Trophoblast cell (in vitro differentiated cells and primary cell): ENCODE measurements at regions not wholly inside any gene's neighbourhood (a gene's known extent, or its start where the extent isn't known, plus 50 kb on each side); places are given as distances from the start of the nearest gene placed in this dataset.
A peak's percentile ranks its signal among the peaks of the same experiment; 100 is the strongest.

Source experiments
- DNase-seq, 2 donors: peaks; one replicate each; pipeline ENCODE4 v3.0.0-alpha.2; 2016
- H2AFZ ChIP-seq: 2 replicates; pipeline ENCODE4 v1.6.1; 2013; ENCODE audit warnings: low read length, moderate library complexity, mild to moderate bottlenecking; ENCODE audit not compliant: insufficient read depth, poor library complexity
- H2AK5ac ChIP-seq: 2 replicates; pipeline ENCODE4 v1.6.1; 2013; ENCODE audit warnings: mild to moderate bottlenecking, low read length
- H2BK120ac ChIP-seq: 2 replicates; pipeline ENCODE4 v1.6.1; 2013; ENCODE audit warnings: low read length, mild to moderate bottlenecking, moderate library complexity; ENCODE audit not compliant: insufficient read depth, poor library complexity
- H2BK12ac ChIP-seq: 2 replicates; pipeline ENCODE4 v1.6.1; 2013; ENCODE audit warnings: mild to moderate bottlenecking, low read length, moderate library complexity
- H2BK5ac ChIP-seq: 2 replicates; pipeline ENCODE4 v1.6.1; 2013; ENCODE audit warnings: low read length, low read depth, moderate library complexity, mild to moderate bottlenecking; ENCODE audit not compliant: poor library complexity
- H3K14ac ChIP-seq: 2 replicates; pipeline ENCODE4 v1.6.1; 2013; ENCODE audit warnings: mild to moderate bottlenecking, low read length
- H3K18ac ChIP-seq: 2 replicates; pipeline ENCODE4 v1.6.1; 2013; ENCODE audit warnings: mild to moderate bottlenecking, low read length
- H3K23ac ChIP-seq: 2 replicates; pipeline ENCODE4 v1.6.1; 2013; ENCODE audit warnings: low read length
- H3K27ac ChIP-seq: 2 replicates; pipeline ENCODE4 v1.5.1; 2013; ENCODE audit warnings: low read depth, mild to moderate bottlenecking, inconsistent platforms, low read length, moderate library complexity
- H3K27me3 ChIP-seq: 2 replicates; pipeline ENCODE4 v1.6.1; 2013; ENCODE audit warnings: inconsistent platforms, mild to moderate bottlenecking, low read length, moderate library complexity; ENCODE audit not compliant: insufficient read depth
- H3K36me3 ChIP-seq, 2 experiments: 1 replicate in 1 of 2; 2 replicates in 1 of 2; pipeline ENCODE4 v1.6.1; 2013; ENCODE audit warnings: low read length in 2 of 2, mild to moderate bottlenecking in 2 of 2, moderate library complexity in 1 of 2; ENCODE audit not compliant: insufficient read depth in 2 of 2, control insufficient read depth in 1 of 2
- H3K4ac ChIP-seq: 2 replicates; pipeline ENCODE4 v1.6.1; 2013; ENCODE audit warnings: low read depth, mild to moderate bottlenecking, low read length, moderate library complexity
- H3K4me1 ChIP-seq, 2 experiments: 1 replicate in 1 of 2; 2 replicates in 1 of 2; pipeline ENCODE4 v1.6.1; 2013; ENCODE audit warnings: low read length in 2 of 2, mild to moderate bottlenecking in 2 of 2, moderate library complexity in 1 of 2; ENCODE audit not compliant: insufficient read depth in 2 of 2, control insufficient read depth in 1 of 2
- H3K4me2 ChIP-seq: 2 replicates; pipeline ENCODE4 v1.6.1; 2013; ENCODE audit warnings: inconsistent platforms, mild to moderate bottlenecking, low read length, moderate library complexity
- H3K4me3 ChIP-seq: 2 replicates; pipeline ENCODE4 v1.5.1; 2013; ENCODE audit warnings: mild to moderate bottlenecking, low read depth, low read length, inconsistent platforms
- H3K79me1 ChIP-seq: one replicate; pipeline ENCODE4 v1.6.1; 2013; ENCODE audit warnings: low read length
- H3K79me2 ChIP-seq: 2 replicates; pipeline ENCODE4 v1.6.1; 2013; ENCODE audit warnings: low read length, mild to moderate bottlenecking; ENCODE audit not compliant: control insufficient read depth, insufficient read depth, poor library complexity
- H3K9ac ChIP-seq: 2 replicates; pipeline ENCODE4 v1.6.1; 2013; ENCODE audit warnings: mild to moderate bottlenecking, low read length
- H3K9me3 ChIP-seq: 2 replicates; pipeline ENCODE4 v1.6.1; 2013; ENCODE audit warnings: low read depth, mild to moderate bottlenecking, control low read depth, inconsistent platforms, low read length; ENCODE audit not compliant: insufficient read depth
- H4K12ac ChIP-seq: 2 replicates; pipeline ENCODE4 v1.6.1; 2013; ENCODE audit warnings: low read depth, mild to moderate bottlenecking, low read length, moderate library complexity
- H4K8ac ChIP-seq: 2 replicates; pipeline ENCODE4 v1.6.1; 2013; ENCODE audit warnings: low read depth, mild to moderate bottlenecking, low read length, moderate library complexity
- H4K91ac ChIP-seq: one replicate; pipeline ENCODE4 v1.6.1; 2013; ENCODE audit warnings: low read depth, mild to moderate bottlenecking, low read length, moderate library complexity
- WGBS: extraction: QIAGEN DNeasy Blood & Tissue Kit; methylation state at CpG from one replicate; pipeline ENCODE4 v1.1.7; 2013; ENCODE audit warnings: missing lambda C conversion rate; ENCODE audit not compliant: insufficient read length, insufficient coverage; ENCODE audit errors: extremely low coverage; 5-methylcytosine and 5-hydroxymethylcytosine counted together

GRCh38 chr15:62880278-62880677 is 162.3 kb upstream of the TPM1 start:
- H3K14ac ChIP-seq: no peak overlapping the region
- H3K4me1 ChIP-seq: peaks cover 12 to 19% of the 10 kb centered on the region in 2 experiments
- no peak overlapping the region for H3K4ac ChIP-seq
- peaks cover 13% of the 10 kb centered on the region for H3K79me2 ChIP-seq
- H4K12ac ChIP-seq: no peak overlapping the region
- H4K91ac ChIP-seq: no peak overlapping the region
- no peak overlapping the region for H3K23ac ChIP-seq
- H3K4me3 ChIP-seq: no peak overlapping the region
- no CpG with 5 or more reads among the region's 2 CpGs for WGBS
- H2AK5ac ChIP-seq: no peak overlapping the region
- H2BK120ac ChIP-seq: no peak overlapping the region
- no peak overlapping the region for H4K8ac ChIP-seq
- no peaks in the 10 kb centered on the region for H3K9me3 ChIP-seq
- H3K27me3 ChIP-seq: no peaks in the 10 kb centered on the region
- H2BK12ac ChIP-seq: no peak overlapping the region
- DNase-seq: no peak
- H3K79me1 ChIP-seq: peaks cover 53% of the 10 kb centered on the region
- H3K27ac ChIP-seq: no peak overlapping the region
- H3K18ac ChIP-seq: no peak overlapping the region
- no peak overlapping the region for H3K4me2 ChIP-seq
- no peak overlapping the region for H2AFZ ChIP-seq
- H3K36me3 ChIP-seq: no peaks in the 10 kb centered on the region
- no peak overlapping the region for H2BK5ac ChIP-seq
- H3K9ac ChIP-seq: no peak overlapping the region

- Histone ChIP-seq H3K4ac (no peak overlapping the region), H4K8ac (no peak overlapping the region), H3K36me3 (no peaks in the 10 kb centered on the region), H4K91ac (peak overlapping the region; percentile 38), H3K4me3 (no peak overlapping the region), H3K9ac (no peak overlapping the region), H3K4me1 (peaks cover 6 to 14% of the 10 kb centered on the region in 2 experiments), H2BK12ac (peak overlapping the region; percentile 48), H3K14ac (no peak overlapping the region), H3K27me3 (no peaks in the 10 kb centered on the region), H2BK120ac (no peak overlapping the region), H3K9me3 (no peaks in the 10 kb centered on the region), H2BK5ac (no peak overlapping the region), H2AFZ (no peak overlapping the region), H3K23ac (no peak overlapping the region), H2AK5ac (no peak overlapping the region), H3K79me1 (peaks cover 50% of the 10 kb centered on the region), H3K4me2 (no peak overlapping the region), H3K18ac (no peak overlapping the region), H3K27ac (no peak overlapping the region), H4K12ac (no peak overlapping the region), H3K79me2 (peaks cover 8% of the 10 kb centered on the region)
- no peak for DNase-seq
- no CpG with 5 or more reads among the region's 4 CpGs for WGBS
Observed at GRCh38 chr15:62881056-62881455, 161.5 kb upstream of the TPM1 start.

DNA sequence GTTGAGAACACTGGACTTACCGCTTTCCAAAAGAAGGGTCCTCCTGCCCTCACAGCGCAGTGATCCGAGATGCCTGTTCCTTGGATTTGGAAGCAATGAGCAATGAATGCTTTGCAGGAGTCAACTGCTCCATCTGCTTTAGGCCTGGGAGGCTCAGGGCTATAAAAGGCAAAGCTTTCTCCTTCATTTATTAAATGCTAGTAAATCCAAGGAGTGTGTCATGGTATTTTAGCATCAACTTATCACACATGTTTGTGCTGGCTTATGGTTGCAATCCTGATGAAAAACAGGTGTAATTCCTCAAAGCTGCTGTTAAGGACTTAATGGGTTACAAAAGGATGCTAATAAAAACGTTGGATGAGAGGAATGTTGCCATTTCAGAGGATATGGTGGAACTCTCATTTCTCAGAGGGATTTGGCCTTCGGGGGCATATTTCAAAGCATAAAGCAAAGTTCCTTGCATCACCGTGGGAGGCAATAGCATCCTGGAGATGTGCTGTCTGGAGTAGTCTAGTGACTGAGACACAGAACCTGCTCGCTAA is 158.5 kb upstream of the TPM1 start:
- DNase-seq: no peak
- no peak overlapping the region for H2BK5ac ChIP-seq
- peak overlapping the region; percentile 68 for H2BK120ac ChIP-seq
- WGBS: no CpG with 5 or more reads among the region's 7 CpGs
- H4K8ac ChIP-seq: peak overlapping the region; percentile 74
- no peak overlapping the region for H3K23ac ChIP-seq
- no peaks in the 10 kb centered on the region for H3K27me3 ChIP-seq
- peak overlapping the region; percentile 92 for H2BK12ac ChIP-seq
- H2AFZ ChIP-seq: no peak overlapping the region
- H3K18ac ChIP-seq: no peak overlapping the region
- peaks cover 54% of the 10 kb centered on the region for H3K79me1 ChIP-seq
- no peak overlapping the region for H3K9ac ChIP-seq
- peaks cover 18 to 19% of the 10 kb centered on the region in 2 experiments for H3K4me1 ChIP-seq
- no peaks in the 10 kb centered on the region for H3K9me3 ChIP-seq
- peak overlapping the region; percentile 67 for H3K4ac ChIP-seq
- H3K4me2 ChIP-seq: no peak overlapping the region
- H3K79me2 ChIP-seq: peaks cover 7% of the 10 kb centered on the region
- H3K4me3 ChIP-seq: no peak overlapping the region
- H2AK5ac ChIP-seq: peak overlapping the region; percentile 81
- H3K36me3 ChIP-seq: no peaks in the 10 kb centered on the region
- no peak overlapping the region for H4K12ac ChIP-seq
- H4K91ac ChIP-seq: peak overlapping the region; percentile 93
- peak overlapping the region; percentile 72 for H3K14ac ChIP-seq
- peak overlapping the region; percentile 22 for H3K27ac ChIP-seq

- Histone ChIP-seq H3K27me3 (no peaks in the 10 kb centered on the region), H3K4me2 (peak overlapping the region; percentile 5), H3K36me3 (no peaks in the 10 kb centered on the region), H2AFZ (no peak overlapping the region), H3K4me3 (no peak overlapping the region), H2AK5ac (peak overlapping the region; percentile 49), H3K9ac (peak overlapping the region; percentile 64), H3K9me3 (no peaks in the 10 kb centered on the region), H3K4ac (peak overlapping the region; percentile 0), H3K79me2 (peaks cover 7% of the 10 kb centered on the region), H3K23ac (no peak overlapping the region), H3K14ac (peak overlapping the region; percentile 35), H3K4me1 (peaks cover 20 to 22% of the 10 kb centered on the region in 2 experiments), H4K91ac (peak overlapping the region; percentile 72), H2BK120ac (peak overlapping the region; percentile 36), H2BK5ac (peak overlapping the region; percentile 18), H4K8ac (peak overlapping the region; percentile 64), H3K18ac (peak overlapping the region; percentile 66), H3K79me1 (peaks cover 61% of the 10 kb centered on the region), H2BK12ac (peak overlapping the region; percentile 7), H4K12ac (no peak overlapping the region), H3K27ac (peak overlapping the region; percentile 73)
- no CpG with 5 or more reads among the region's 13 CpGs for WGBS
- no peak for DNase-seq
Observed at GRCh38 chr15:62886431-62887071, 156.0 kb upstream of the TPM1 start.
